ENCODE measurements at regions not wholly inside any gene's neighbourhood (a gene's known extent, or its start where the extent isn't known, plus 50 kb on each side); places are given as distances from the start of the nearest gene placed in this dataset.

GRCh38 chr12:115871714-115872113 lies 405.8 kb downstream of the MED13L start:
- intact Hi-C loops (cut with micrococcal nuclease; ENCODE audit: unreplicated experiment): no loop called here
- CTCF ChIA-PET: interaction anchor here (1.0 kb wide), 1 partner anchor 1891 kb away, joined by 3 read pairs; no protein-coding TSS in a partner anchor

GRCh38 chr12:115870510-115870909 lies 407.0 kb downstream of the MED13L start:
- Mint-ChIP-seq H3K4me1 (ENCODE audit: low read depth, unreplicated experiment) (peaks cover 27% of the 10 kb centered on the region), H3K9me3 (ENCODE audit: low read depth, unreplicated experiment) (peaks cover 6% of the 10 kb centered on the region), H3K27me3 (ENCODE audit: unreplicated experiment) (no peaks in the 10 kb centered on the region), H3K36me3 (ENCODE audit: insufficient read depth, unreplicated experiment) (peaks cover 7% of the 10 kb centered on the region), H3K27ac (ENCODE audit: unreplicated experiment) (no peak overlapping the region), H3K4me3 (ENCODE audit: low read depth, unreplicated experiment) (no peak overlapping the region)
- BruUV-seq (replicated peaks): no TSS peak
- DNase-seq: no peak
- intact Hi-C loops (cut with micrococcal nuclease; ENCODE audit: unreplicated experiment): no loop called here
- CTCF ChIA-PET: interaction anchor here (0.6 to 2.6 kb wide), 4 partner anchors 11 to 115 kb away, joined by 3 to 6 read pairs (median 6); no protein-coding TSS in a partner anchor
- no peak for TF ChIP-seq CTCF (IDR thresholded peaks at IDR 0.05; ENCODE audit: unreplicated experiment)

More at GRCh38 chr12:115871714-115872113, 405.8 kb downstream of the MED13L start:
- peak; percentile 48 for TF ChIP-seq CTCF (IDR thresholded peaks at IDR 0.05; ENCODE audit: unreplicated experiment)
- Mint-ChIP-seq H3K4me1 (ENCODE audit: low read depth, unreplicated experiment) (peaks cover 27% of the 10 kb centered on the region), H3K27me3 (ENCODE audit: unreplicated experiment) (no peaks in the 10 kb centered on the region), H3K36me3 (ENCODE audit: insufficient read depth, unreplicated experiment) (peaks cover 7% of the 10 kb centered on the region), H3K9me3 (ENCODE audit: low read depth, unreplicated experiment) (peaks cover 6% of the 10 kb centered on the region), H3K27ac (ENCODE audit: unreplicated experiment) (peak overlapping the region; percentile 33), H3K4me3 (ENCODE audit: low read depth, unreplicated experiment) (no peak overlapping the region)
- DNase-seq: peak; percentile 29
- no TSS peak for BruUV-seq (replicated peaks)

- Mint-ChIP-seq H3K36me3 (ENCODE audit: insufficient read depth, unreplicated experiment) (peaks cover 7% of the 10 kb centered on the region), H3K4me3 (ENCODE audit: low read depth, unreplicated experiment) (no peak overlapping the region), H3K27ac (ENCODE audit: unreplicated experiment) (no peak overlapping the region), H3K9me3 (ENCODE audit: low read depth, unreplicated experiment) (peaks cover 6% of the 10 kb centered on the region), H3K4me1 (ENCODE audit: low read depth, unreplicated experiment) (peaks cover 27% of the 10 kb centered on the region), H3K27me3 (ENCODE audit: unreplicated experiment) (no peaks in the 10 kb centered on the region)
- DNase-seq: no peak
- BruUV-seq (replicated peaks): no TSS peak
- CTCF ChIA-PET: interaction anchor here (0.6 to 2.6 kb wide), 4 partner anchors 11 to 114 kb away, joined by 3 to 6 read pairs (median 6); no protein-coding TSS in a partner anchor
- TF ChIP-seq CTCF (IDR thresholded peaks at IDR 0.05; ENCODE audit: unreplicated experiment): no peak
- intact Hi-C loops (cut with micrococcal nuclease; ENCODE audit: unreplicated experiment): no loop called here
These were observed 407.5 kb downstream of the MED13L start for GRCh38 chr12:115870021-115870420.

GRCh38 chr12:115869604-115870003 lies 407.9 kb downstream of the MED13L start:
- H3K9me3 Mint-ChIP-seq (ENCODE audit: low read depth, unreplicated experiment): peaks cover 5% of the 10 kb centered on the region
- no peak for TF ChIP-seq CTCF (IDR thresholded peaks at IDR 0.05; ENCODE audit: unreplicated experiment)
- H3K27me3 Mint-ChIP-seq (ENCODE audit: unreplicated experiment): peaks cover 4% of the 10 kb centered on the region
- no TSS peak for BruUV-seq (replicated peaks)
- peaks cover 7% of the 10 kb centered on the region for H3K36me3 Mint-ChIP-seq (ENCODE audit: insufficient read depth, unreplicated experiment)
- no peak overlapping the region for H3K27ac Mint-ChIP-seq (ENCODE audit: unreplicated experiment)
- no peak for DNase-seq
- H3K4me1 Mint-ChIP-seq (ENCODE audit: low read depth, unreplicated experiment): peaks cover 26% of the 10 kb centered on the region
- H3K4me3 Mint-ChIP-seq (ENCODE audit: low read depth, unreplicated experiment): no peak overlapping the region
- intact Hi-C loops (cut with micrococcal nuclease; ENCODE audit: unreplicated experiment): no loop called here
- CTCF ChIA-PET: interaction anchor here (2.0 to 2.6 kb wide), 2 partner anchors 11 to 48 kb away, joined by 5 to 6 read pairs; no protein-coding TSS in a partner anchor

Measured in Calu3 (cell line).